SK-N-MC (cell line): ENCODE measurements at regions not wholly inside any gene's neighbourhood (a gene's known extent, or its start where the extent isn't known, plus 50 kb on each side); places are given as distances from the start of the nearest gene placed in this dataset.

Source experiments
- EZH2 ChIP-seq: fragments of 200-600 bp; sonication (generic); IDR thresholded peaks from one replicate; pipeline ENCODE4 v1.6.1; 2017; ENCODE audit warnings: antibody characterized with exemption
- FOXP2 ChIP-seq: optimal IDR thresholded peaks from 2 replicates; pipeline ENCODE3; 2011; ENCODE audit warnings: mild to moderate bottlenecking, moderate library complexity; ENCODE audit not compliant: insufficient read depth; ENCODE audit errors: extremely low read length, control extremely low read depth
- POLR2AphosphoS5 ChIP-seq: IDR thresholded peaks from 2 replicates; pipeline ENCODE4 v1.6.1; 2012; ENCODE audit warnings: mild to moderate bottlenecking, low read depth, low read length, borderline replicate concordance

DNA sequence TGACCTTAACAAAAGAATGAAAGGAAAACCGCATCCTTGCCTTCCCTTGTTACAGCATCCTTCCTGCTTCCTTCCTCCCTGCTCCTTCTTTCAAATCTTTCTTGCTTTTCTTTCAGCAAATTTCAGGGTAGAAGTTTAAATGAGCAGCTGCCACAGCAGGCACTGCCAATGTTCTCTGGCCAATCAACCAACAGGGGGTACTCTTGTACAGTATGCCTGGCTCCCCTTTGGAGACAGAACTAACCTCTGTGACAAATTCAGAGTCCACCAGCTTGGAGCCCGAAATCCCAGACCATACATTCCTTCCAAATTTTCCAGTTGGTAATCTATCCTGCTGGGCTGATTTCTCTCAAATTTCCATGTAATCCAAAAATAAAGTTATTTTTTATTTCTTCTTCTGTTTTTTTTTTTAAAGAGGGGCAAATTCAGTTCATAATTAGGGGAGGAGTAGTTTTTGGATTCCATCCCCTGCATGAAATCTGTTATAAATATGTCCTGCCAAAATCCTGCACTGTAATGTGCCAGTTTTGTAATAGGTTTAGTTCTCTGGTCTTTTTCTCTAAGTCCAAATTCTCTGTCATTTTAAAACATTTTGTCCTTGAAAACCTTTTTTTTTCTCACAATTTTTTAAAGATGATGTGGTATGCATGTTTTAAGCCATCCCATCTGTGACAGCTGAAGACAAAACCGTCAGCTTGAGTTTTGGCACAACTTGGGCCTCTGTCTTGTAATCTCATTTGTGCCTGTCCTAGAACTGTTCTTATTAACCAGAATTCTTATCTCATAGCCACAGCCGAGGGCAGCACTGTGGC lies 610.0 kb upstream of the LMO3 start:
- no peak for TF ChIP-seq POLR2AphosphoS5
- TF ChIP-seq EZH2: no peak
- no peak for TF ChIP-seq FOXP2
